ELF-1 (cell line): ENCODE measurements at regions not wholly inside any gene's neighbourhood (a gene's known extent, or its start where the extent isn't known, plus 50 kb on each side); places are given as distances from the start of the nearest gene placed in this dataset.

Source experiments
- DNase-seq: peaks from one replicate; pipeline ENCODE4 v3.0.0-alpha.2; 2016; ENCODE audit warnings: low read depth, low spot score

GRCh38 chr22:48535868-48536540 is 1291.7 kb downstream of the BRD1 start:
- DNase-seq, result no peak

- no peak for DNase-seq
These were observed 1293.2 kb downstream of the BRD1 start for GRCh38 chr22:48534395-48534958.

GRCh38 chr22:48532986-48533385 is 1294.7 kb downstream of the BRD1 start:
- DNase-seq, result no peak

GRCh38 chr22:48531761-48532435 is 1295.8 kb downstream of the BRD1 start:
- DNase-seq, result no peak

GRCh38 chr22:48531108-48531507 is 1296.6 kb downstream of the BRD1 start:
- DNase-seq, result peak; percentile 13

- DNase-seq, result no peak
These were observed 1297.0 kb downstream of the BRD1 start for GRCh38 chr22:48530666-48531065.

GRCh38 chr22:48528221-48528915 is 1299.3 kb downstream of the BRD1 start:
- no peak for DNase-seq

GRCh38 chr22:48523761-48524160 is 1303.9 kb downstream of the BRD1 start:
- DNase-seq, result no peak

GRCh38 chr22:48523091-48523490 is 1304.6 kb downstream of the BRD1 start:
- no peak for DNase-seq

- no peak for DNase-seq
These were observed 1305.4 kb downstream of the BRD1 start for GRCh38 chr22:48522271-48522670.

GRCh38 chr22:48520884-48521588 is 1306.6 kb downstream of the BRD1 start:
- no peak for DNase-seq

GRCh38 chr22:48520207-48520606 is 1307.5 kb downstream of the BRD1 start:
- no peak for DNase-seq

GRCh38 chr22:48517039-48518030 is 1310.3 kb downstream of the BRD1 start:
- DNase-seq, result peak; percentile 32

GRCh38 chr22:48516571-48516970 is 1311.1 kb downstream of the BRD1 start:
- no peak for DNase-seq

- DNase-seq, result no peak
These were observed 1312.0 kb downstream of the BRD1 start for GRCh38 chr22:48515571-48516200.

- DNase-seq, result no peak
These were observed 1313.7 kb downstream of the BRD1 start for GRCh38 chr22:48513929-48514328.

- DNase-seq, result no peak
These were observed 1314.2 kb downstream of the BRD1 start for GRCh38 chr22:48513446-48513845.

GRCh38 chr22:48511781-48512327 is 1315.8 kb downstream of the BRD1 start:
- DNase-seq, result no peak

- DNase-seq, result peak; percentile 45
These were observed 1316.5 kb downstream of the BRD1 start for GRCh38 chr22:48511211-48511610.

- no peak for DNase-seq
These were observed 1317.1 kb downstream of the BRD1 start for GRCh38 chr22:48510599-48510998.
